ENCODE measurements at regions not wholly inside any gene's neighbourhood (a gene's known extent, or its start where the extent isn't known, plus 50 kb on each side); places are given as distances from the start of the nearest gene placed in this dataset.

GRCh38 chr21:15324542-15324941 lies 259.7 kb upstream of the NRIP1 start:
- H3K27me3 ChIP-seq (ENCODE audit: control insufficient read depth in 1 of 2, insufficient read depth in 2 of 2, low read length in 2 of 2) = no peaks in the 10 kb centered on the region
- H3K4me2 ChIP-seq (ENCODE audit: low read depth, low read length) = no peak overlapping the region
- no peak overlapping the region for H3K27ac ChIP-seq (ENCODE audit: extremely low read length, insufficient read depth, low read length)
- H4K20me1 ChIP-seq (ENCODE audit: insufficient read depth, low read length) = no peaks in the 10 kb centered on the region
- no peaks in the 10 kb centered on the region for H3K36me3 ChIP-seq (replicated peaks in 1 of 2; ENCODE audit: control insufficient read depth in 1 of 2, insufficient read depth in 2 of 2, low read length in 2 of 2)
- TF ChIP-seq ZNF292 (CRISPR knock-in tag; IDR thresholded peaks at IDR 0.05; ENCODE audit: borderline replicate concordance, low read depth) = no peak
- peak; percentile 39 to 81; a peak in 3 of 4 replicates for TF ChIP-seq NR2F1 (CRISPR knock-in tag; IDR thresholded peaks at IDR 0.05)
- peak; percentile 8; the same call in 1 of the 2 replicates for TF ChIP-seq SOX5 (CRISPR knock-in tag; IDR thresholded peaks at IDR 0.05; ENCODE audit: borderline replicate concordance)
- TF ChIP-seq RARA (CRISPR knock-in tag; IDR thresholded peaks at IDR 0.05) = 0 out of 2 replicates have a peak, but pooled peaks have one; percentile 39
- peak; percentile 20; the same call in 1 of the 2 replicates for TF ChIP-seq HNF4A (CRISPR knock-in tag; IDR thresholded peaks at IDR 0.05)
- no peak for TF ChIP-seq SOX13 (IDR thresholded peaks at IDR 0.05)
- peak in 1 of 2 experiments; percentile 72; a peak in 2 of 4 replicates for TF ChIP-seq SOX13 (CRISPR knock-in tag; conservative IDR thresholded peaks at IDR 0.05 in 1 of 2, IDR thresholded peaks at IDR 0.05 in 1 of 2)
- TF ChIP-seq ZBTB38 (CRISPR knock-in tag; IDR thresholded peaks at IDR 0.05) = no peak
- TF ChIP-seq UBTF (CRISPR knock-in tag; IDR thresholded peaks at IDR 0.05) = no peak
- TF ChIP-seq NR2F6 (IDR thresholded peaks at IDR 0.05) = peak; percentile 82
- TF ChIP-seq NR2F6 (CRISPR knock-in tag; IDR thresholded peaks at IDR 0.05) = peak; percentile 72; the same call in 1 of the 2 replicates
- TF ChIP-seq ARID5B (CRISPR knock-in tag; IDR thresholded peaks at IDR 0.05) = 0 out of 2 replicates have a peak, but pooled peaks have one; percentile 22
- peak; percentile 28; the same call in 1 of the 2 replicates for TF ChIP-seq HOMEZ (CRISPR knock-in tag; IDR thresholded peaks at IDR 0.05; ENCODE audit: low read depth)
- TF ChIP-seq ZMYM4 (CRISPR knock-in tag; IDR thresholded peaks at IDR 0.05) = peak; percentile 23; the same call in 1 of the 2 replicates
- no TSS peak for BruUV-seq (replicated peaks)
- no peak overlapping the region for H2AFZ ChIP-seq (ENCODE audit: low read length)
- H3K9me3 ChIP-seq (ENCODE audit: low read length) = no peaks in the 10 kb centered on the region
- intact Hi-C loops (cut with micrococcal nuclease; ENCODE audit: unreplicated experiment) = no loop called here
- DNase-seq (ENCODE audit: low spot score) = peak; percentile 11
- H3K79me2 ChIP-seq (ENCODE audit: insufficient read depth, low read length) = no peaks in the 10 kb centered on the region
- peaks cover 27% of the 10 kb centered on the region for H3K4me1 ChIP-seq (ENCODE audit: insufficient read depth, low read length)
- WGBS (ENCODE audit: low lambda C conversion rate) = 41% methylated on average over 2 of the region's 2 CpGs
- in situ Hi-C loops (cut with HindIII; ENCODE audit: extremely low pct_ligation_motif_present, low pct_unique_long_range_greater_than_20kb) = no loop called here
- FAIRE-seq = peak; percentile 60
- POLR2A ChIA-PET = no interaction called here
- no peak overlapping the region for H3K9ac ChIP-seq (ENCODE audit: insufficient read depth, low read depth, low read length)
- CTCF ChIA-PET (ENCODE audit: low intra/inter-chr PET ratio, low total read pairs) = no interaction called here
- H3K4me3 ChIP-seq (replicated peaks in 1 of 3; ENCODE audit: insufficient read depth in 1 of 3, low read depth in 2 of 3, low read length in 3 of 3) = no peak overlapping the region
- no peak for ATAC-seq
